HUES6 (cell line): ENCODE measurements at regions not wholly inside any gene's neighbourhood (a gene's known extent, or its start where the extent isn't known, plus 50 kb on each side); places are given as distances from the start of the nearest gene placed in this dataset.

ENCODE experiments used
- H3K27ac ChIP-seq: 2 replicates; pipeline ENCODE4 v1.7.0; 2013; ENCODE audit warnings: low read depth, mild to moderate bottlenecking, low read length, inconsistent platforms
- H3K27me3 ChIP-seq: 2 replicates; pipeline ENCODE4 v1.6.1; 2013; ENCODE audit warnings: low read length; ENCODE audit not compliant: control insufficient read depth, insufficient read depth
- H3K36me3 ChIP-seq: 2 replicates; pipeline ENCODE4 v1.6.1; 2013; ENCODE audit warnings: low read length; ENCODE audit not compliant: control insufficient read depth, insufficient read depth
- H3K4me1 ChIP-seq: 2 replicates; pipeline ENCODE4 v1.6.1; 2013; ENCODE audit warnings: low read length; ENCODE audit not compliant: control insufficient read depth, insufficient read depth
- H3K4me3 ChIP-seq: 2 replicates; pipeline ENCODE4 v1.5.1; 2013; ENCODE audit warnings: low read depth, low read length
- H3K9ac ChIP-seq: one replicate; pipeline ENCODE4 v1.6.1; 2013; ENCODE audit warnings: mild to moderate bottlenecking, low read length
- H3K9me3 ChIP-seq: 2 replicates; pipeline ENCODE4 v1.6.1; 2013; ENCODE audit warnings: low read depth, low read length; ENCODE audit not compliant: control insufficient read depth, insufficient read depth

DNA sequence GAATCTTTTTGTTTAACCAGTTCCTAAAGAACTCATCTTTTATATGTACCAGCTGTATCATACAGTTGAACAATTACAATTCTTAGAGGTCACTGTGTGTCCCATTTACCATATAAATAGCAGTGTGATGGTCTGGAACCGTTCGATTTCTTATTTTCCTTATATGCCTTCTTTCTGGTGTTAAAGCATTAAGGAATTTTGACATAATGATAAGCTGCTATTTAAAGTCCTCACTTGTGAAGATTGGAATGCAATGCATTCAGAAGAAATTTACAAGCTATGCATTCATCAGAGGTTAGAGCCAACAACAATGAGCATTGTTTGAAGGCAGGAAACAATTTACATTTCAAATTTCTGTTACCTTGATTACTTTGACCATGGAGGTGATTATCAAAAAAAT is 80.0 kb upstream of the PRICKLE1 start:
- peaks cover 6% of the 10 kb centered on the region; the same call in 1 of the 2 replicates for H3K9me3 ChIP-seq
- peaks cover 19% of the 10 kb centered on the region for H3K4me1 ChIP-seq
- H3K27me3 ChIP-seq, result no peaks in the 10 kb centered on the region
- H3K27ac ChIP-seq, result peak overlapping the region; percentile 45; the same call in 1 of the 2 replicates
- no peak overlapping the region for H3K4me3 ChIP-seq
- H3K36me3 ChIP-seq, result no peaks in the 10 kb centered on the region
- no peak overlapping the region for H3K9ac ChIP-seq

DNA sequence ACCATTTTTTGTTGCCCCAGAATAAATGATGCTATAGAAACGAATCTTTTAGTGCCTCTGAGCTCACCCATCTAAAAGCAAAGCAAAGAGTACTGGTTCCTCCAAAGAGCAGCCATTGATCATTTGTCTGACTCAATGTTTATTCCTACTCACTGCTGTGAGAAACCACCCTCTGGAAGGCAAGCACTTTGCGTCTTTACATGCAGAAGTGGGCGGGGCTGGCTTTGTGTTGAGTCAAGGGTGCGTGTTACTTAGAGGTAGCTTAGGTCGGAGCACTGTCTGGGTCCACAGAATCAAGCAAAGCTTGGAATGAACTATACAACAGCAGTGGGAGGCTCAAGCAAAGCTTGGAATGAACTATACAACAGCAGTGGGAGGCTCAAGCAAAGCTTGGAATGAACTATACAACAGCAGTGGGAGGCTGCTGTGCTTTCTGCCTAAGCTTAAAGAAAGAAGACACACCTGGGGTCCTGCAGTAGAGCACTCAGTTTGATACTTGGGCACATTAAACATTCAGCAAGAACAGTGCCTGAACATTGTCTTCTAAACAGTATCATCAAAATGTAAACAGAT is 77.2 kb upstream of the PRICKLE1 start:
- Histone ChIP-seq H3K9ac (no peak overlapping the region), H3K27ac (no peak overlapping the region), H3K9me3 (no peaks in the 10 kb centered on the region; the same call in 1 of the 2 replicates), H3K4me3 (no peak overlapping the region), H3K36me3 (no peaks in the 10 kb centered on the region), H3K27me3 (no peaks in the 10 kb centered on the region), H3K4me1 (peaks cover 13% of the 10 kb centered on the region)

DNA sequence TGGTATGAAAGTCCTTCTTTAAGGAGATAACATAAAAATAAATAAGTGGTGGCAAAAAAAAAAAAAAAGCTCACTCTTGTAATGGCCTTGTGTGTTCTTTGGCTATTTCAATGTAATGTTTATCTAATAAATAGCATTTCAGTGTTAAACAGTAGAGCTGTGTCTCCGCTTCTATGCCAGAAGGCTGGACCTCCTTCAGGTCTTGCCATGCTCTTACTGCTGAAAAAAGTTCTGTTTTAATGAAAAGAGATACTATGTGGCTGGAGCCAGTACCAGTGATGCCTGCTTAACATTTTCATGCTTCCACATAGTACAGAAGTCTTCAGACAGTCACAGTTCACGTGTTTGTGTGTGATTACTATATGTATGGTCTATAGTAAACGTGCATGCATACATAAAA is 74.1 kb upstream of the PRICKLE1 start:
- no peaks in the 10 kb centered on the region for H3K27me3 ChIP-seq
- no peak overlapping the region for H3K9ac ChIP-seq
- H3K4me1 ChIP-seq, result peaks cover 4% of the 10 kb centered on the region
- no peak overlapping the region for H3K27ac ChIP-seq
- no peaks in the 10 kb centered on the region for H3K36me3 ChIP-seq
- no peak overlapping the region for H3K4me3 ChIP-seq
- H3K9me3 ChIP-seq, result peaks cover 18% of the 10 kb centered on the region

DNA sequence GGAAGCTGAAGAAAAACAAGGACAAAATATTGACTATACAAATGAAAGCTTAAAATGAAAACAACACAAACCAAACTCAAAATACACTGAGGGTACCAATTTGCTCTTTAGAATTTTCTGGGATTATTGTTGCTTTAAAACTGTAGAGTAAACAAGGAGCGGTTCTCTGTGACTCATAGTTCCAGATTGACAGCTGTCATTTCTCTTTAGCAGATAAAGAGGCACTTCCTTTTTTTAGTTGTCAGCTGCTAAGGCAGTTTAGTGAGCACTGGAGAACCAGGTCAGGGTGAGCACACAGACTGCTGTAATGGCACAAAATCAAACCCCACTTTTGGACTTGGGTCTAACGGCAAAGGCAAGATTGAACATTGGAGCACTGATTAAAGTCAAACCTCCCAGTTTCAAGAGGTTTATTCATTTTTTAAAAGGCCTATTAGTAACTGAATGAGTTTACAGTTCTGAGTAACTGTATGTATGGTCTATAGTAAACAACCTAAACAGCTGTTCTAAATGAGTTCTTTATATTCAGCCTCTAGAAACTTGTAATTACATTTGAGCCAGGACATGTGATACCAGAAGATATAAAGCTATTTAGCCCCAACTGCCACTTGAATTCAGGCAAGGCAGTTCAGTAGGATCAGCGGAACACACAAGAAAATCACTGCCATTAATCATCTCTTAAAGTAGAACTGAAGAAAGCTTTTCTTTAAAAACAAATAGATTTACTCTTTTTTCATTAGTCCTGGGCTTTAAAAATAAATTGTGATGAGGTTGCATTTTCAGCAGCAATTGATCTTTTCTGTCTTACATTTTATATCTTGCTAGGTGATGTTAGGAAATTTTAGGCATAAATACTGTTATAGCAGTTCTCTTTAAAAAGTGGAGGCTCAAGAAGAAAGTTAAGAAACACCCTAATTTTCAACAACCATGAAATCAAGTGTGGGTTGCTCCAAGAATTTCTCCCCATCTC is 71.7 kb upstream of the PRICKLE1 start:
- no peaks in the 10 kb centered on the region for H3K27me3 ChIP-seq

DNA sequence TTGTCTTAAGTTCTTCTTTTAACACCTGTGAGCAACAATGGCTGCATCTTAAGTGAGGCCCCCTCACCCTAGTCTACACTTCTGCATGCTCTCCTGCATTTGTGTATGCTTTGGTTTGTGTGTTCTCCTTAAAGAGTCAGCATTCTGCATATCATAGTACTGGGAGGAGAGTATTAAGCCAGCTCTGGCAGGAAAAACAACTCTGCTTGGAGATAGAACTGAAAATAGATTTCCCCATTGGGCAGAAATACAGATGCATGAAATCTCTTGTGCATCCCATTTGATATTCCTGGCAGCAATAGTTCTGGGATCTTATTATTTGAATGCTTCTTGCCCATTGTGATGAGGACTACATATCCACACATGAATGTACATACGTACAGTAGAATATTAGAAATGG is 70.6 kb upstream of the PRICKLE1 start:
- Histone ChIP-seq H3K36me3 (no peaks in the 10 kb centered on the region), H3K4me3 (no peak overlapping the region), H3K27me3 (no peaks in the 10 kb centered on the region), H3K4me1 (no peaks in the 10 kb centered on the region), H3K27ac (no peak overlapping the region), H3K9ac (no peak overlapping the region), H3K9me3 (peaks cover 21% of the 10 kb centered on the region)

More for the DNA sequence above, 71.7 kb upstream of the PRICKLE1 start:
- H3K4me3 ChIP-seq, result no peak overlapping the region
- no peaks in the 10 kb centered on the region for H3K36me3 ChIP-seq
- H3K9me3 ChIP-seq, result peaks cover 21% of the 10 kb centered on the region
- H3K4me1 ChIP-seq, result no peaks in the 10 kb centered on the region
- H3K27ac ChIP-seq, result no peak overlapping the region
- no peak overlapping the region for H3K9ac ChIP-seq

DNA sequence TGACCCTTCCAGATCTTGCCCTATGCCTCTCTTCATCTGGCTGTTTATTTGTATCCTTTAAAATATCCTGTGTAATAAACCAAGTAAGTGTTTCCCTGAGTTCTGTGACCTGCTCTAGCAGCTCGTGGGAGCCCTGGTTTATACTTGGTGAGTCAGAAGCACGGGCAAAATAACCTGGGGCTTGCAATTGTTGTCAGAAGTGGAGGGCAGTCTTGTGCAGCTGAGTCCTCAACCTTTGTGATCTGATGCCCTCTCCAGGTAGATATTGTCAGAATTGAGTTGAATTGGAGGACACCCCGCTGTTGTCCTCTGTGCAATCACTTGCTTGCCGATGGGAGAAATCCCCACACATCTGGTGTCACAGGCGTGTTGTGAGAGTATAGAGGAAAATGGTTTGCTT is 62.5 kb upstream of the PRICKLE1 start:
- no peak overlapping the region for H3K4me3 ChIP-seq
- no peak overlapping the region for H3K27ac ChIP-seq
- H3K9me3 ChIP-seq, result peaks cover 5% of the 10 kb centered on the region; the same call in 1 of the 2 replicates
- H3K9ac ChIP-seq, result no peak overlapping the region
- H3K4me1 ChIP-seq, result peaks cover 9% of the 10 kb centered on the region; the same call in 1 of the 2 replicates
- no peaks in the 10 kb centered on the region for H3K36me3 ChIP-seq
- H3K27me3 ChIP-seq, result no peaks in the 10 kb centered on the region

DNA sequence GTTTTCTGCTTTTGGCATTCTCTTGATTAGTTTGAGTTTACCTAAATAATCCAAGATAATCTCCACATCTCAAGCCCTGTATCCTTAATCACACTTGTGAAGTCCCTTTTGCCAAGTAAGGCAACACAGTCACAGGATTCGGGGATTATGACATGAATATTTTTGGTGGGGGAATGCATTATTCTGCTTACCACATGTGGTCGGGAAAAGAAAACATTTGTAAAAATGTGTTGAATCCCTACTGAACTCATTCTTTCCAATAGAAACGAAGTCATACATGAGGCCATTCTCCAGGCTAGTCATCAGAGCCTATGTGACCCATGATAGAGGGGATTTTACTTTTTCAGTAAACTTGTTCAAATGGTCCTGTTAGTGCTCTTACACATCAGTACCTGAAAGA is 58.5 kb upstream of the PRICKLE1 start:
- H3K27me3 ChIP-seq, result no peaks in the 10 kb centered on the region
- H3K4me1 ChIP-seq, result peaks cover 9% of the 10 kb centered on the region; the same call in 1 of the 2 replicates

DNA sequence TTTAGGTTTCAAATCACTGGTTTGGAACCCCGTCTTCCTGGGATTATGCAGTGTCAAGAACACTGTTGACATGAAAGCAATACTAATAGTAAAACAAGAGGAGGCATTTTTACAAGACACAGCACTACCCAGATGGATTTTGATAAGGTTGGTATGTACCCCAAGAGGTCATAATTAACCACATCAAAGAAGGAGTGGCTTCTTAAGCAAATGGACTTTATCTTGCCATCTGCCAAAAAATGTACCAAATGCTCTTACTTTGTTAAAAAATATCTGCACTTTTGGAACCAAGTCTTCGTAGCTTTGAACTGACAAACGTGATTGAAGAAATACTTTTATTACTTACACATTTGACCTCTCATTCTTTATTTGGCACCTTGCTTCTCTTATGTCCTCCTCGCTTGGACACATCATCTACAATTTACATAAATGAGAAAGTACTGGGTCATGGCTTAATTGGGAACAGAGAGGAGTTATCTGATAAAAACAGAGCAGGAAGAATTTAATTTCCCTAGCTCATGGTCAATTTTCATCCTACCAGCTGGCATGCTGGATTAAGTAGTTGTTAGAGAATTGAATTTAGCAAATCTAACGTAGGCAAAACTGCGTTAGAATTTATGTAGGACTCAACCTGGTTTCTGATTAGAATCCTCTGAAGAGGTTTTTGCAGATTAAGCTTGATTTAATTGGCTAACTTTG is 54.5 kb upstream of the PRICKLE1 start:
- Histone ChIP-seq H3K36me3 (no peaks in the 10 kb centered on the region), H3K4me3 (no peak overlapping the region), H3K27ac (no peak overlapping the region), H3K27me3 (no peaks in the 10 kb centered on the region), H3K9ac (no peak overlapping the region), H3K4me1 (no peaks in the 10 kb centered on the region), H3K9me3 (peaks cover 5% of the 10 kb centered on the region; the same call in 1 of the 2 replicates)

More for the DNA sequence above, 58.5 kb upstream of the PRICKLE1 start:
- H3K36me3 ChIP-seq, result no peaks in the 10 kb centered on the region
- no peak overlapping the region for H3K4me3 ChIP-seq
- no peak overlapping the region for H3K27ac ChIP-seq
- H3K9me3 ChIP-seq, result peaks cover 5% of the 10 kb centered on the region; the same call in 1 of the 2 replicates
- no peak overlapping the region for H3K9ac ChIP-seq

DNA sequence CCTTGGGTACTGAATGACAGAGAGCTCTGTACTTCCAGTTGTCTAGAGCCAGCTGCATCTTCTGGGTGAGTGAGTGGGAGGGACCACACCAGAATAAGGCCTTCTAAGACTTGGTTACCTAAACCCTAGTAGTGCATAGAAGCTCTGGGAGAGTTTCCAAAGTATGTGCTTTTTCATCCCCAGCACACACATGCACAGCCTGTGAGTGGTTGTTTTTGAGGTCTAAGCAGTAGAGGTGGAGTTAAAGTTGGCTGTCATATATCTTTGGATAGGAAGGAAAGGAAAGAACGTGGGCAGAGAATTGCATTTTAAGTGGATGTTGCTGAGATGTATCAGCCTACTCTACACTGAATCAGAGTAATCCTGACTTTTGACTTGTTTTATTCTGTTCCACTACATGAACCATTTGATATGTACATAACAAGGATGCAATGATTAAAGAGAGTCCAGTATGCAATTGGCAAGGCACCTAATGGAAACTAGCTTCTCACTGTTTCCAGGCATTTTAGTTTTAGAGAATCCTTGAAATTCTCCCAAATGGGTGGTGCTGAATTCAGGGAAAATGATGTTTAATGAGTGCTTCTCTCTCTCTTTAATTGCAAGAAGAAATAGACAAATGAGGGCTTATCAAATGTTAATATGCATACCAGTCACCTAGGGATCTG is 51.8 kb upstream of the PRICKLE1 start:
- Histone ChIP-seq H3K36me3 (no peaks in the 10 kb centered on the region), H3K4me3 (no peak overlapping the region)

DNA sequence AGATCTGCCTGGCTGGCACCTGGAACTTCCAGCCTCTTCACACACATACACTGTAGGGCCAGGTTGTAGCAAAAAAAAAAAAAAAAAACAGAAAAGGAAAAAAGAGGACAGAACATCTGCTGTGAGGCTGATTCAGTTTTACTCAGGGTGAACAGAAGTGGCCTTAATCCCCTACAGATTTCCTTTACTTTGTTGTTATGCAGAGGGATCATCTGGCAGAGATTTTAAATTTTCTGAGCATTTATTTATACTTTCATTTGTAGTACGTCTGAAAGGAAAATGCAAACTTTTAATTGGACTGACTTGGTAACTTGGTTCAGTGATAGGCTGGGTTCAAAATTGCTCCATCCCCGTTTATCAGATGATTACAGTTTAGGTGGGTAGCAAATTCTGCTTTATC is 50.8 kb upstream of the PRICKLE1 start:
- H3K27ac ChIP-seq, result no peak overlapping the region
- H3K36me3 ChIP-seq, result no peaks in the 10 kb centered on the region
- H3K9me3 ChIP-seq, result no peaks in the 10 kb centered on the region
- H3K9ac ChIP-seq, result no peak overlapping the region
- H3K4me3 ChIP-seq, result no peak overlapping the region
- no peaks in the 10 kb centered on the region for H3K27me3 ChIP-seq
- H3K4me1 ChIP-seq, result peaks cover 3% of the 10 kb centered on the region; the same call in 1 of the 2 replicates

More for the DNA sequence above, 51.8 kb upstream of the PRICKLE1 start:
- Histone ChIP-seq H3K27ac (no peak overlapping the region), H3K27me3 (no peaks in the 10 kb centered on the region), H3K4me1 (peaks cover 3% of the 10 kb centered on the region; the same call in 1 of the 2 replicates), H3K9me3 (no peaks in the 10 kb centered on the region), H3K9ac (no peak overlapping the region)
